ENCODE measurements at regions not wholly inside any gene's neighbourhood (a gene's known extent, or its start where the extent isn't known, plus 50 kb on each side); places are given as distances from the start of the nearest gene placed in this dataset.

DNA sequence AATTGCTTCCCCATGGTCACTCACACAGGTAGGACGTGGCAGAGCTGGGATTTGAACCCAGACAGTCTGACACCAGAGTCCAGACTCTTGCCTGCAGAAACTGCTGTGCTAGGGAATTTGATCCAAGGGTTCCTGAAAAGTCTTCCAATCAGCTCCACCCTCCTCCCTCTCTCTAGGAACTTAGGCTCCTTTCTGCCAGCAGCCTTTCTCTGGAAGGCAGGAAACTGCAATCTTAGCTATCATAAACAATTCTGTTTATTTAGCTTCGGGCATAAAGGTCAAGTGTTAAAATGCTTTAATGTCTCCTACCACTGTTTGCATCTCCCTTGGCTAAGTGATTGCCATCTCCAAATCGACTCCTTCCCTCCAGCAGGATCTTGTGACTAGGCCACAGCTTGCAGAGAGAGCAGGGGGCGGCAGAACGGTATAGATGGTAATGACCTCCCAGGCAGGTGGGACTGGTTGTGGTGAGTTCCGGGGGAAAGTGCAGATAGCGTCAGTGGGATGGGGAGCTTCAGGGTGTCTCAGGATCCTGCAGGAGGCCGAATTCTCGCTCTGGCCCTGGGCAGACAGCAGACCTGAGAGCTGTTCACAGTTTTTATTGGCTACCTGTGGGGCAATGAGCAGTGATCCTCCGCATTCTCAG, 882.4 kb upstream of the EEF2KMT start:
- Histone ChIP-seq H3K36me3 (ENCODE audit: low read length) (no peaks in the 10 kb centered on the region), H3K4me3 (ENCODE audit: insufficient read depth, low read length, poor library complexity, severe bottlenecking) (no peak overlapping the region), H3K9me2 (replicated peaks; ENCODE audit: insufficient read depth, low read length) (no peaks in the 10 kb centered on the region), H3F3A (ENCODE audit: insufficient read depth) (no peaks in the 10 kb centered on the region), H3K4me2 (ENCODE audit: low read depth, low read length, poor library complexity, severe bottlenecking) (no peak overlapping the region), H2AFZ (ENCODE audit: low read depth, low read length, severe bottlenecking) (no peak overlapping the region), H4K20me1 (ENCODE audit: low read depth, low read length) (no peaks in the 10 kb centered on the region), H3K9ac (ENCODE audit: low read length) (no peak overlapping the region), H3K79me2 (ENCODE audit: insufficient read depth, low read length) (no peaks in the 10 kb centered on the region), H3K27ac (ENCODE audit: low read depth, low read length) (no peak overlapping the region), H3K27me3 (ENCODE audit: low read length) (no peaks in the 10 kb centered on the region), H3K9me3 (ENCODE audit: insufficient read depth, low read length) (no peaks in the 10 kb centered on the region)
- TF ChIP-seq EZH2phosphoT487 (conservative IDR thresholded peaks at IDR 0.05; ENCODE audit: low read length): no peak
- TF ChIP-seq, protein P1, sequence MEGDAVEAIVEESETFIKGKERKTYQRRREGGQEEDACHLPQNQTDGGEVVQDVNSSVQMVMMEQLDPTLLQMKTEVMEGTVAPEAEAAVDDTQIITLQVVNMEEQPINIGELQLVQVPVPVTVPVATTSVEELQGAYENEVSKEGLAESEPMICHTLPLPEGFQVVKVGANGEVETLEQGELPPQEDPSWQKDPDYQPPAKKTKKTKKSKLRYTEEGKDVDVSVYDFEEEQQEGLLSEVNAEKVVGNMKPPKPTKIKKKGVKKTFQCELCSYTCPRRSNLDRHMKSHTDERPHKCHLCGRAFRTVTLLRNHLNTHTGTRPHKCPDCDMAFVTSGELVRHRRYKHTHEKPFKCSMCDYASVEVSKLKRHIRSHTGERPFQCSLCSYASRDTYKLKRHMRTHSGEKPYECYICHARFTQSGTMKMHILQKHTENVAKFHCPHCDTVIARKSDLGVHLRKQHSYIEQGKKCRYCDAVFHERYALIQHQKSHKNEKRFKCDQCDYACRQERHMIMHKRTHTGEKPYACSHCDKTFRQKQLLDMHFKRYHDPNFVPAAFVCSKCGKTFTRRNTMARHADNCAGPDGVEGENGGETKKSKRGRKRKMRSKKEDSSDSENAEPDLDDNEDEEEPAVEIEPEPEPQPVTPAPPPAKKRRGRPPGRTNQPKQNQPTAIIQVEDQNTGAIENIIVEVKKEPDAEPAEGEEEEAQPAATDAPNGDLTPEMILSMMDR (IDR thresholded peaks at IDR 0.05; ENCODE audit: insufficient read depth, low read length, poor library complexity, severe bottlenecking): no peak

DNA sequence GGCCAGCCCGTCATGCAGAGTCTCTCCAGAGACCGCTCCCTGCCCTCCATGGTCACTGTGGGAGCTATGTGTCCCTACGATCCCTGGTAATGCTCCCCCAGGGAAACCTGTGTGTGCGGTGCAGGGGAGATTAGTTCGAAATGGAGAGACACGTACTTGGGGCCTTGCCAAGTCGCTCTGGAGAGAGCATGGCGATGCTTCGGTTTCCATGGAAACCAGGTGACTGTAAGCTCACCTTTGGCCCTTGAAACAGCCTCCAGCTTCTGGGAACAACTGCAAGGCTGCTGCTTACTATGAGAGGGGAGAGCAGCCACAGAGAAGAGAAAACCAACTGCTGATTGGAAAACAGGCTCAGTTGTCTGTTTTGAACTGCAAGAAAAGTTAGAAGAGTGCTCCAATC, 879.7 kb upstream of the EEF2KMT start:
- no peaks in the 10 kb centered on the region for H3K79me2 ChIP-seq (ENCODE audit: insufficient read depth, low read length)

DNA sequence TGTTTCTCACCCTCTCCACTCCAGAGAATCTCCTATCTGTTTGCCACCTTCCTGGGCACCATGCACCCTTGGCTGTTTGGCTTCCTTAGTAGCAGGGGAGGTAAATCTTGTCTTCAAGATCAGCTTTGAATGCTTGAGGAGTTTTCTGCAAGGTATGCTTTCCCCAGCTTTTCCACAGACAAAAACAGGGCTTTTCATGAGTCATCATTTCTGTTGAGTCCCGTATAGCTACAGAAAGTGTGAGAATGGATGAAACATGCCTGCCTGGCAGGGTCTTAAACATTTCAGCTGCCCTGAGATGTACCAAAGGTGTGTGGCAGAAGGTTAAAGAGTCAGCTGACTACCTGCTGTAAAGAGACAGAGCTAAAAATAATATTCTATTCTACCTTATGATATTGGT, 875.2 kb upstream of the EEF2KMT start:
- H3K4me3 ChIP-seq (ENCODE audit: insufficient read depth, low read length, poor library complexity, severe bottlenecking): no peak overlapping the region

More for the DNA sequence above, 879.7 kb upstream of the EEF2KMT start:
- H3K9me2 ChIP-seq (replicated peaks; ENCODE audit: insufficient read depth, low read length): no peaks in the 10 kb centered on the region
- H4K20me1 ChIP-seq (ENCODE audit: low read depth, low read length): no peaks in the 10 kb centered on the region
- H3K9ac ChIP-seq (ENCODE audit: low read length): no peak overlapping the region
- no peak overlapping the region for H2AFZ ChIP-seq (ENCODE audit: low read depth, low read length, severe bottlenecking)
- H3K36me3 ChIP-seq (ENCODE audit: low read length): no peaks in the 10 kb centered on the region
- H3K27ac ChIP-seq (ENCODE audit: low read depth, low read length): no peak overlapping the region
- no peak overlapping the region for H3K4me3 ChIP-seq (ENCODE audit: insufficient read depth, low read length, poor library complexity, severe bottlenecking)
- H3K9me3 ChIP-seq (ENCODE audit: insufficient read depth, low read length): no peaks in the 10 kb centered on the region
- no peaks in the 10 kb centered on the region for H3K27me3 ChIP-seq (ENCODE audit: low read length)
- no peaks in the 10 kb centered on the region for H3F3A ChIP-seq (ENCODE audit: insufficient read depth)
- no peak overlapping the region for H3K4me2 ChIP-seq (ENCODE audit: low read depth, low read length, poor library complexity, severe bottlenecking)
- TF ChIP-seq, protein P1 (IDR thresholded peaks at IDR 0.05; ENCODE audit: insufficient read depth, low read length, poor library complexity, severe bottlenecking): no peak
- no peak for TF ChIP-seq EZH2phosphoT487 (conservative IDR thresholded peaks at IDR 0.05; ENCODE audit: low read length)

More for the DNA sequence above, 875.2 kb upstream of the EEF2KMT start:
- H3K9me3 ChIP-seq (ENCODE audit: insufficient read depth, low read length): peaks cover 9% of the 10 kb centered on the region; the same call in 1 of the 2 replicates
- H3F3A ChIP-seq (ENCODE audit: insufficient read depth): no peaks in the 10 kb centered on the region
- H3K79me2 ChIP-seq (ENCODE audit: insufficient read depth, low read length): no peaks in the 10 kb centered on the region
- TF ChIP-seq, protein P1 (IDR thresholded peaks at IDR 0.05; ENCODE audit: insufficient read depth, low read length, poor library complexity, severe bottlenecking): no peak
- no peak for TF ChIP-seq EZH2phosphoT487 (conservative IDR thresholded peaks at IDR 0.05; ENCODE audit: low read length)
- H2AFZ ChIP-seq (ENCODE audit: low read depth, low read length, severe bottlenecking): no peak overlapping the region
- no peaks in the 10 kb centered on the region for H3K36me3 ChIP-seq (ENCODE audit: low read length)
- H3K4me2 ChIP-seq (ENCODE audit: low read depth, low read length, poor library complexity, severe bottlenecking): no peak overlapping the region
- H3K9me2 ChIP-seq (replicated peaks; ENCODE audit: insufficient read depth, low read length): no peaks in the 10 kb centered on the region
- H3K9ac ChIP-seq (ENCODE audit: low read length): no peak overlapping the region
- H3K27me3 ChIP-seq (ENCODE audit: low read length): no peaks in the 10 kb centered on the region
- no peak overlapping the region for H3K27ac ChIP-seq (ENCODE audit: low read depth, low read length)
- H4K20me1 ChIP-seq (ENCODE audit: low read depth, low read length): no peaks in the 10 kb centered on the region

Data from SU-DHL-6 (cell line).